ENCODE measurements at regions not wholly inside any gene's neighbourhood (a gene's known extent, or its start where the extent isn't known, plus 50 kb on each side); places are given as distances from the start of the nearest gene placed in this dataset.

GRCh38 chr6:122524056-122524455 lies 52.4 kb upstream of the SERINC1 start:
- no peak for DNase-seq (ENCODE audit: low read depth in 2 of 2)

DNA sequence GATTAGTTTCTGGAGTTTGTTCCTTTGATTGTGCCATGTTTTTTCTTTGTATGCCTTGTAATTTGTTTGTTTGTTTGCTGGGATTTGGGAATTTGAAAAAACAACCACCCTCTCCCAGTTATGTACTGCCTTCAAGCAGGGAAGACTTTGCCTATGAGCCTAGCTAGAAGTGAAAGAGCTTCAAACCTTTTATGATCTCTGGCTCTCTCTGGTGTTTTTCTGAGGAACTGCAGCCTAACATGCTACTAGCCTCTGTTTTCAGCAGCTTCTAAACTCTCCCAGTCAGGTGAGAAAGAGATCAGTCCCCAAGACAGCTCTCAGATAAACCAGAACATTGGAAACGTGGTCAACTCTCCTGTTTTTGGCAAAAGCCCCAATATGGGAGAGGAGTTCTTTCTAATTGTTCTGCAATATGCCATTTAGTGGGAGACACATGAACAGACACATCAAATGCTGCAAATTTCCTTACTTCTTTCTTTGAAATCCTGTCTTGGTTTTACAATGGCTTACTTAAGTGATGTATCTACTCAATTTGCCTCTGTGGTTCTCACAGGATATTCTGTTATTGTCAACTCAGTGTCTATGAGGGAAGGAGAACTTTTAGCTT lies 58.9 kb upstream of the SERINC1 start:
- DNase-seq (ENCODE audit: low read depth in 2 of 2), result peak; percentile 69 to 75

DNA sequence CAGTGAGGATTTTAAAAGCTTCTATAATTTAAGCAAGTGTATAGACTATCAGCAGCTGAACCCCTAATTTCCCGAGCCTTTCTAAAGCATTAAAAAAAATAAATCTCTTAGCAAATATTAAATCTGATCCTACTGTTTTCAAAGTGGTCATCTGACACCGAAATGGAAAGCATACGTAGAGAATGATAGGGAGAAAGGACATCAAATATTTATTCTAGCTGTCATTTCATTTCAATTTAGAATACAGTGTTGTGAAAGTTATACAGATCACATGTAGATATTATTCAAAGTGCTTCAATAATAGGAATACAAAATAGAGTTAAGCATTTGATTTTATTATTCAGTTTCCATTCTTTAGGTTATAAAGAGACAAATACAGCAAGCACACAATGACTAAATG lies 61.9 kb upstream of the PKIB start:
- DNase-seq (ENCODE audit: low read depth in 2 of 2), result no peak

DNA sequence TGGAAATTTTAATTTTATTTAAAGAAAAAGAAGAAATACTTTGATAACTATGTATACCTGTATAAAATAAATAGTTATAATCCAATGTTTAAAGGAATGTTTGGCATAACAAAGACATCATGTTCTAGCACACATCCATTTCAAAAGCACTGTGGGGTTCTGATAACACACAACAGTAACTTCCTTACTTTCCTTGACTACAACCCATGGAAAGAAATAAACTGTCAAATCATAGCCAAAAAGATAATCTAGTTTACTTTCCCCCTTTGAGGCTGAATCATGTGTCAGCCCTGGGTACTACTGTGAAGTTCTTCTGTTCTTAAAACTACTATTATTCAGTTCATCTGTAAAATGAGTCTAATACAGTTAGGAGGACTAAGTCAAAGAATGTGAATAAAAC lies 61.4 kb upstream of the PKIB start:
- no peak for DNase-seq (ENCODE audit: low read depth in 2 of 2)

- no peak for DNase-seq (ENCODE audit: low read depth in 2 of 2)
These were observed 56.5 kb upstream of the PKIB start for GRCh38 chr6:122553697-122554096.

- no peak for DNase-seq (ENCODE audit: low read depth in 2 of 2)
These were observed 54.6 kb upstream of the PKIB start for GRCh38 chr6:122555561-122555960.

DNA sequence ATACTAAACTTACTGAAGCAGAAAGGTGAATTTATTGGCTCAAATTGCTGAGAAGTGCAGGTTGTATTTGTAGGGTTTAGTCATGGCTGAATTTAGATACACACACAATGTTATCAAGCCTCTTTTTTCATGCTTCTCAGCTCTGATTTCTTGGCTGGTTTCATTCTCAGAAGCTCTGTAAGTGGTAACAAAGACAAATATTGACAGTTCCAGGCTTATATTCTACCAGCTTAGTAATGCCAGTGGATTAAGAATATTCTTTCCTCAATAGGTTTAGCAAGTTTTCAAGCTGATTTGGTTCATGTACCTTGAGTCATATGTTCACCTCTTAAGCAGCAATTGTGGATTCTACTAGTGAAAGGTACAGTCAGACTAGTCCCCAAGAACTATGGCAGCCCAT lies 52.1 kb upstream of the PKIB start:
- no peak for DNase-seq (ENCODE audit: low read depth in 2 of 2)

All from lung microvascular endothelial cell (primary cell).